Stimulated activated CD4-positive, alpha-beta T cell treated with anti-CD3 and anti-CD28 coated beads, TNF-alpha, amount 100 ng/mL, for 4 hours (primary cell): ENCODE measurements at regions not wholly inside any gene's neighbourhood (a gene's known extent, or its start where the extent isn't known, plus 50 kb on each side); places are given as distances from the start of the nearest gene placed in this dataset.

Experiments
- DNase-seq, 3 experiments: peaks; one replicate each; pipeline ENCODE4 v3.0.0-alpha.2; 2020; ENCODE audit warnings: low read depth in 3 of 3

DNA sequence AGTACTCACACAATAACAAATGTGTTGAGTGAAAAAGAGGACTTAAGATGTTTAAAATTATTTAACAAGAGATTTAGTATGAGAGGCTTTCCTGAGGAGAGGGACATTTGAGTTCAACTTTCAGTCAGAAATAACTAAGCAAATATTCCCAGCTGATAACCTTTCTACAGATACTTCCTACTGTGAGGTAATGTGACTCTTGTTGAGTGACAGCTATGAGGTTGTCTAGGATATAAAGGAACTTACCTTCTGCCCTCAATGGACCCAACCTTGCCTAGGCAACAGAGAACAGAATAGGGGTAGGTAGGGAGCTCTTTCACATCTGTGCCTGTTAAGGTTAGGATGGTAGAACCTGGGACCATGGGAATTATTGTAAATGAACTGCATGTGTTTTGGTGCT, 54.7 kb downstream of the GLUD2 start:
- DNase-seq, result no peak

DNA sequence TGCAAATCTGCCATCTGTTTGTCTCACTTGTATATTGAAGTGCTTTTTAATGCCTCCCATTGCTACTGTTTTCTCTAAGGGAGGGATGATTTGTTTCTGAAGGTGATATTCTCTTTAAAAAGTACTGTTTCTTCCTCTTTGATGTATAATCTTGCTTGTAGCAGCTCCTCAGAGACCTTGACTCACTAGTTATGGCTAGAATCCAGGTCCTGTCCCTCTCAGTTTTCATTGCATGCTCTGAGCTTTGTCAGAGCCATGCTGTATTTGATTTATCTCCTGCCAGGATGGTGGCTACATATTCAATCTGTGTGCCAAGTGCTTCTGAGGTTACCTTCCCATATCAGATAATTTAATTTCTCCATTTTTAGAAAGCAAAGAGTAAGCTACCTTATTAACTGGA, 56.0 kb downstream of the GLUD2 start:
- DNase-seq, result no peak

DNA sequence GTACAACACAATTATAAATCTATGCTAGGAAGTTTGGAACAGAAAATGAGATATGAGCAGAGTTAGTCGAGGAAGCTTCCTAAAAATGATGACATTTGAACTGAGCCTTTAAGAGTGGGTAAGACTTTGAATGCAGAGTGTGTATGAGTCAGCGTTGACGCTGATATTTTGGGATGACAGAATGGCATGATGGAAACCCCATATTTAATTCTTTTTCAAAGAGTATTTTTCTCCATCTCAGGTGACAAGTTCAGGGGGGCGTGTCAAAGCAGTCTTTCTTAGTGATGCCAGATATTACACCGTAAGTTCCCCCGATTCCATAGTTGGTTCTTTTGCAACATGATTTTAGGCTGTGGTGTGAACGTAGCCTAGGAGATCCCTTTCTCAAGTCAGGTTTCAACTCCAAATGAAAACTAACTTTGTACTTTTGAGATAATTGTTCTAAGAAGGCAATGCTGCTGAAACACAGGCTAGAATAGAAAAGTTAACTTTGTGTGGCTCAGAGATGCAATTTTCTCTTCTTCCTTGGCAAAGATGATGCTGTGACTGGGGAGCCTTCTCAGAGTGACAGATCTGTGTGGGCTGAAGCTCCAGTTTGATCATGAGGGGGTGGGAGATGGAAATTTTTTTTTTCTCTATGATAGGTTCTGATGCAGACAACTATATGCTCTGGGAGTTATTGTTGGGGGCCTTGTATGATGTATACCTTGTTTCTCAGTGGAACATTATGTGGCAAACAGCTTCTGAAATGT, 59.2 kb downstream of the GLUD2 start:
- DNase-seq, result no peak

DNA sequence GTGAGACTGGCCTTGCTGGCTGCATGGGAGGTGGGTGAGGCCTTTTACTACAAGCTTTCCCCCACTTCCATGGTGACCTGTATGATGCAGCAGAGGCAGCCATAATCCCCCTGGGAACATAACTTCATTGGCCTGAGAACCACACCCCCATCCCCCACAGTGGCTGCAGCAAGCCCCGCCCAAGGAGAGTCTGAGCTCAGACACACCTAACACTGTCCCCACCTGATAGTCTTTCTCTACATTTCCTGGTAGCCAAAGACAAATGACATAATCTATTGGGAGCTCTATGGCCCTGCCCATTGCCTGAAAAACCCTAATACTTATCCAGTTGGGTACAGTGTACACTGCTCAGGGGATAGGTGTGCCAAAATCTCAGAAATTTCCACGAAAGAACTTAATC, 62.6 kb downstream of the GLUD2 start:
- no peak for DNase-seq

DNA sequence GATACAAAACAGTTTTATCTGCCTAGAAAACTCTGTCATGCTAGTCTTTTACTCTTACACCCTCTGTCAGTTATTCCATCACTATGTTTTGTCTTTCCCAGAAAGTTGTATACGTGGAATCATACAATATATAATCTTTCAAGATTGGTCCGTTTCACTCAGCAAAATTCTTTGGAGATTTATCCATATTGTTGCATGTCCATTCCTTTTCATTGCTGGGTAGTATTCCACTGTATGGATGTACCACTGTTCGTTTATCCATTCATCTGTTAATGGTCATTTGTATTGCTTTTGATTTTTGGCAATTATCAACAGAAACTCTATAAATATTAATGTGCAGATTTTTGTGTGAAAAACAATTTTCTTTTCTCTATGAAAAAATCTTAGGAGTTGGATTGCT, 63.1 kb downstream of the GLUD2 start:
- no peak for DNase-seq

DNA sequence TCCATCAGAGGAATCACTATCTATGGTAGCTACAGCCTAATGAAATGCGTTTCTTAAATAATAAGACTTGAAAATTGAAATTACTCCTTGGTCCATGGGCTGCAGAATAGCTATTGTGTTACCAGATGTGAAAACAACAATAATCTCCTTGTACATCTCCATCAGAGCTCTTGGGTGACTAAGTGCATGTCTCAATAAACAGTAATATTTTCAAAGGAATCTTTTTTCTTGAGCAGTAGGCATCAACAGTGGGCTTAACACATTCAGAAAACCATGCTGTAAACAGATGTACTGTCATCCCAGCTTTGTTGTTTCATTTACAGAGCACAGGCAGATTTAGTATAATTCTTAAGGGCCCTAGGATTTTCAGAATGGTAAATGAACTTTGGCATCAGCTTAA, 67.3 kb downstream of the GLUD2 start:
- no peak for DNase-seq

DNA sequence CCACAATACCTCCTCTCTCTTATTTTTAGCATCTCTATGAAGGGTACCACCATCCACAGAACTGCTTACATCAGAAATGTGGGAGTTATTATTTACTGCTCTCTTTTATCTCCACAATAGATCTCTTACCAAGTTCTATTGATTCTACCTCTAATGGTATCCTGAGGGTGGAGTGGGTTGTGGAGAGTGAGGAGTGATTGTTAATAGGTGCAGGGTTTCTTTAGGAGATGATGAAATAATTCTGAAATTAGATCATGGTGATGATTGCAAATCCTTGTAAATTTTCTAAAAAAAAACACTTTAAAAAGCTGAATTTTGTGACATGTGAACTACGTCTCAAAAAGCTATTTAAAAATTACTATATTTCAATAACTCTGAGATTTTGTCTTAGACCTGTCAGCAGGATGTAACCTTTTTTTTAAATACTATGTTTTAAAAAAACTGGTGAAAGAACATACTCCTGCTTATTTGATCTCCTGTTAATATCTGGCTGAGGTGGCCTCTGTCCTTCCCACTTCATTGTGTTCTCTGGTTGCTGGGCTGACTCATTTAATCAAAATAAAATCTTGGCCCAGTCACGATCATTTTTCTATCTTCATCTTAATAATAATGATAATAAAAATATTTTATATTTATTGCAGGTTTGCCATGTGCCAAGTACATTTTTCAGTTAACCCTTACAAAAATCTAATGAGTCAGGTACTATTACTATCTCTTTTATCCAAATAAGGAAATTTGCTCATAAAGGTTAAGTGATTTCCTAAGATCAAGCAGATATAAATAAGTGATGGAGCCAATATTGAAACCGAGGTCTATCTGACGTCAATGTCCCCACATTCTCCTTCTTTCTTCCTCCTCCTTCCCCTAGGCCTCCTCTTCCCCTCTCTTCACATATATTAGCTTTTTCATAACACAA, 73.5 kb downstream of the GLUD2 start:
- no peak for DNase-seq

DNA sequence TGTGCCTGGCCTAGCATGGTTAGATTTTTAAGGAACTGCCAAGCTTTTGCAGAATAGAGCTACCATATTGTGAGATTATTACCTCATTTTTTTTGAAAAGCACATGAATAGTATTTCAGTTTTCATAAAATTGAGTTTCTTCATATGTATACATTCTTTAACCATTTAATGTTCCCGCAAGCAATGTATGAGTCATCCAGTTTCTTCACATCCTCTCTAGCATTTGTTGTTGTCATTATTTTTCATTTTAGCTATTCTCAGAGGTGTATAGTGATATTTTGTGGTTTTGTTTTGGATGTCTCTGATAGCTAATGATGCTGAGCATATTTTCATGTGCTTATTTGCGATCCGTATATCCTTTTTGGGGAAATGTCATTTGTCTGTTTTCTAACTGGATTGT, 74.9 kb downstream of the GLUD2 start:
- DNase-seq, result no peak

DNA sequence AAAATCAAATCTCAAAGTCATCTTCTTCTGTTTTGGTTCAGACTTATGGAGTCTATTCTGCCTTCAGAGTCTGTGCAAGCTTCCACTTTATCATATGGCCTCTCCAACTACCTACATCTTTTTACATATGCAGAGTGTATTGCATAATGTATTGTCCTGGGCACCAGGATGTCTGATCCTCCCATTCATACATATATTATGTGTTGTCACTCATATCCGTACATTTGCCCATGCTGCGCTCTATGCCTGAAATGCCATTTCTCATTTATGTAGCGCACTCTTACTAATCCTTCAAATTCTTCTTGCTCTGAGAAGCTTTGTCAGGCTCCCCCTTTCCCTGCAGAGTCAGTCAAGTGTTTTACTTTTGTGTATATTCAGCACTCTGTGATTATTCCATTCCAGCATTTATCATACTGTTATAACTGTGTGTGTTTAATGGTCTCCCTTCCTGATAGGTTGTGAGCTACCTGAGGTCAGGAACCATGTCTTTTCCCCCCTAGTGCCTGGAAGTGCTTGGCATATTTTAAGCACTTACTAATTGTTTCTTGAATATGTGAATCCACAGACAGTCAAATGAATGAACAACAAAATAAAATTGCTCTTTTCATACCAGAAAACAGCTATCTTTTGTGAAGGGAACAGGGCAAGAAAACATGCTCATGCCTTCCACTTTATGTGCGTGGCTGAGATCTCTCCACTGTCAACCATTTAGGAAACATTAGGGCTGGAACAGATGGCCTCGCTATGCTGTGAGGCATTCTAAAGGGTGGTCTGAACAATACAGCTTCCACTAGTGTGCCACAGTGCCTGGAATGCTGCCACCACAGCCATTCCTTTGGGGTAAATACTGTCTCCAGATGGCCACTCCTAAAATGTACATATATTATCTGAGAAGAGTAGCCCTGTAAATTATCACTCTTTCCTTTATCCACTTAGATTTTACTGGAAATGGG, 81.8 kb downstream of the GLUD2 start:
- DNase-seq, result no peak

DNA sequence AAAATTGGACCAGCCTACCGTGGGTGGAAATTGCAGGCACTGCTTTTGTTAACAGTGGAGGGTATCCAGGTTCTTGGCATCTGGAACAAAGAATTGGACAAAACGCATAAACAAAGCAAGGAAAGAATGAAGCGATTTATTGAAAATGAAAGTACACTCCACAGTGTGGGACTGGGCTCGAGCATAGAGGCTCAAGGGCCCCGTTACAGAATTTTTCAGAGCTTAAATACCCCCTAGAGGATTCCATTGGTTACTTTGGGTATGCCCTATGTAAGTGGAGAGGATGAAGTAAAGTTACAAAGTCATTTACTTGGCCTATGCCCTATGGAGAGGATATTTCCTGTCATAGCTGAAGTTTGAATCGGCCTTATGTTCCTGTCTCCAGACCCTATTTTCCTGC, 85.3 kb downstream of the GLUD2 start:
- DNase-seq, result no peak

DNA sequence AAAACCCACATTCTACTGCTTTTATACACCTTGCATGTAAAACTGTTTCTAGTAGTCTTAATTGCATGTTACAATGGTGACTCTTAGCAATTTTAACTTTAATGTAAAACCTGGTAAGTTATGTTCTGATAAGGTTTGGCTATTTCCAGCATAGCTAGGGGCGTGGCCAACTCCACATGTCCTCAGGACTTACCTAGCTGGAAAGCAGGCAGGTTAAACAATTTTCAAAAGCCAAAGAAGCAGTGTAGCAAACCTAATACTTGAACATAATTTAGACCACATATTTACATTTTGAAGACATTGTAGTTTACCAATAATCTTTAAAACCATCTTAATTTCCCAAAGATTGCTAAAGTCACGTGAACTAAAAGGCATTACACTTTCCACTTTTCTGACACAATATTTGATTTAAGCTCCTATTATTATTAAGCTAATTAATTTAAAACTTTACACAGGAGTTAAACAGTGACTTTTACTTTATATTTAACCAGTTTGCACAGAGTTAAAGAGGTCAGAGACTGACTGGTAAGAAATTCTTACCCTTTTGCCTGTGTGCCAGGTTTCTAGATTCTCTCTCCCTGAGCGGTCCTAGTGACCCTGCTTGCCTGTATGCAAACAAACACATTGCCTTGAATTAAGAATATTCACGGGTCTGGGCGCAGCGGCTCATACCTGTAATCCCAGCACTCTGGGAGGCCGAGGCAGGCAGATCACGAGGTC, 88.2 kb downstream of the GLUD2 start:
- no peak for DNase-seq

DNA sequence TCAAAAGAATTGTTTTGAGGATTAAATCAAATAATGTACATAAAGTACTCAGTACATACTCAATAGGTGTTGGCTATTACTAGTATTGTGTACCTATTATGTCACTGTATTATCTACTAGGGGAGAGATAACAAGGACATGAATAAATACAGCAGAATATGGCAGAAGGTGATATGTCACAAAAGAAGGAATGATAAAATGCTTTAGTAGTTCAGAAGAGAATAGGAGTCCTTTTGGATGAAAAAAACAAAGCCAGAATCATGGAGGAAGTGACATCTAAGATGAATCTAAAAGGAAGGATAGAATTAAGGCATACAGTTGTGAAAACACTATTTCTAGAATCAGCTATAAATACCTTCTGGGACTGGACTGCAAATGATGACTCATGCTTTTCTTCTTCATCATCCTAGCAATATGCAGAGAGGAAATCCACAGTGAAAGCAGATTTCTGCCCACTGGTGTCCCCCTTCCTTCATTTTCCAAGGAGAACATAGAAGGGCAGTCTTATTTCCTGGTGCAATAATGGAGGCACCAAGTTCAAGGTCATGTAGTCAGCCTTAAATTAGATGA, 98.7 kb downstream of the GLUD2 start:
- DNase-seq, result no peak

DNA sequence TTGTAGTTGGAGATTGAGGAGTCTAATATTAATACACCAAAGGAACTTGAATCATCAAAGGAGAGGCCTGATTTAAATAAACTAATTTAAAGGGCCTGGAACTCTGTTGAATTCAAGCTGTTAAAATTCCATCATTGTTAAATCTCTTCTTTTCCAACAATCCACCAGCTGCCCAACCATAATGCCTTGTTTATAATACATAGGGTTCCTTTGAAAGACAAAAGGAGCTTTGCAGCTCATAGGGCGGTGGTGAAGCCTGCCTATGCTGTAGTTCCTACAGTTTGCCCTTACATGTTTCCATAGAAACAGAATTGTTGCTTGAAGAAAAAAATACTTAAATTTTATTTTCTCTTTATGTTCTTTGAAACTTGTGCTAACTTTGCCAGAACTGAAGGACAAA, 102.8 kb downstream of the GLUD2 start:
- DNase-seq, result no peak

DNA sequence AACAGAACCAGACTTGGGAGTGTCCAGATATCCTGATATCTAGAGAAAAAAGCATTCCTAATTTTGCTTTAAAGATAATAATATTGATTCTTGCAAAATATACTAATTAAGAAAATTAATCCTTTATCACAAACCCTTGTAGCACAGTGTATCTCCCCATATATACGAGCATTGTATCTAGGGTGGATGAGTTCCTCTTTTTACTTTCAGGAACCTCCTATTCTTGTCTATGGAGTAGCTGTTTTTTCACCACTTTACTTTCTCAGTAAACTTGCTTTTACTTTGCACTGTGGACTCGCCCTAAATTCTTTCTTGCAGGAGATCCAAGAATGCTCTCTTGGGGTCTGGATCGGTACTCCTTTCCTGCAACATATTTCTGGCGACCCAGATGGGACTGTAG, 103.9 kb downstream of the GLUD2 start:
- no peak for DNase-seq

DNA sequence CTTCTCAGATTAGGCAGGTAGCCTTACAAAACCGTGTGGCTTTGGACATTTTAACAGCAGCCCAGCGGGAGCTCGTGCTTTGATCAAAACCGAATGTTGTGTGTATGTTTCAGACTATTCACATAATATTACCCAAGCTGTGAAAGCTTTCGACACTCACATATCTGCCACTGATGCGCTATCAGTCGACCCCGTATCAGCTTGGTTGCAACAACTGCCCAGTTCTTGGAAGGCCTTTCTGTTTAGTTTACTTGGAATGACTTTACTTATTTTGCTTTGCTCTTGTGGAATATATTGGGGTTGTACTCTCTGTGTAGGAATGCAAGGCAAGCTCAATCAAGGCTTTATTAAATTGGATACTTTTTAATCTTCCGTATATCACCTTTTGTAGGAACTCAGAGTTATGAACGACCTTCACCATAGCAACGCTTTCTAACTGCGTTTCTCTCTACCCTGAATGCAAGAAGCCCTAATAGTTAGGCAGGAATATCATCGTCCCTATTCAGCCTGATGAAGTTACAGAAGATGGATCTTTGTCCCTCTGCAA, 107.5 kb downstream of the GLUD2 start:
- no peak for DNase-seq

DNA sequence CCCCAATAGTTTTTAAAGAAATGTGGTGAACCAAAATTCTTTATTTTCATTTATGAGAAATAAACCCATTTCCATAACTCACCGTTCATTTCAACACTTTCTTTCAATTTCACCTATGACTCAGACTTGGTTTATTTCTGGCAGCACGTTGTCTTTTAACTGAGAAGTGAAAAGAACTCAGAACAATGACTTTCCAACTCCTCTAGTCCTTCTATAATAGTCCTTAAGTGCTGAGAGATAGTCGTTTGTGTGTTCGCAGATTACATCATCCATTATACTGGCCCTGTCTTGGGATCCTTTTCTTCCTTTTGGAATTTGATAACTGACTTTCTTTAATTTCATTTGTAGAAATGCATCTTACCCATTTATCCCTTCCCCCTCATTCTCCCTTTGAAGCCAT, 113.6 kb downstream of the GLUD2 start:
- no peak for DNase-seq

DNA sequence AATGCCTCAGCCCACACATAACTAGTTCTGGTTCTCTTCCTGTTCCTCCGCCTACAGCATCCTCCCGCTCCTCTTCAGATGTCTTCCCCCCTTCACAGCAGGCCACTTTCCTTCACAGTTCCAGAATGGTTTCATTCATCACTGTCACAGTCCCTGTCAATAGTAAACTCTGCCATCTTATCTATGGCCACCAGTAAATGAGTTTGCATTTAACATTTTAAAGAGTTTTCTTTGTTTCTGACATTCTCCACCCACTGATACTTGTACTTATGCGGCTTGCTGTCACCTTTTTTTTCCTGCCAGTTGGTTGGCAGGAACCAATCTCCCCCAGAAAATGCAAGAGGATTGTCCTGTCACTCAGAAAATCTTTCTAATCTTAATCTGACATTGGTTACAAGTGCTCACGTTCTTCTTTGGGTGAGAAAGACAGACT, 114.1 kb downstream of the GLUD2 start:
- DNase-seq, result peak in 2 of 3 experiments; percentile 1

DNA sequence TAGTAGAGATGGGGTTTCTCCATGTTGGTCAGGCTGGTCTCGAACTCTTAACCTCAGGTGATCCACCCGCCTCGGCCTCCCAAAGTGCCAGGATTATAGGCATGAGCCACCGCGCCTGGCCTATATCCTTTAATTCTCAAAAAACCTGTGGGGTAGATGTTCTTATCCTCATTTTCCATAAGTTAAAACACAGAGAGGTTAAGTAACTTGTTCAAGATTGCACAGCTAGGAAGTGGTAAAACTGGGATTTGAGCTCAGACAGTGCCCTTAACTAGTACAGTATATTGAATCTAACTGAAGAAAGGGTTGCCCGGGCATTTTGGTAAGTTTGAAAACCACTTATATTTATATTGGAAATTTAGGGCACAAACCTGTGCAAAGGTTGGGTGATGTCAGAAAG, 116.0 kb downstream of the GLUD2 start:
- no peak for DNase-seq

DNA sequence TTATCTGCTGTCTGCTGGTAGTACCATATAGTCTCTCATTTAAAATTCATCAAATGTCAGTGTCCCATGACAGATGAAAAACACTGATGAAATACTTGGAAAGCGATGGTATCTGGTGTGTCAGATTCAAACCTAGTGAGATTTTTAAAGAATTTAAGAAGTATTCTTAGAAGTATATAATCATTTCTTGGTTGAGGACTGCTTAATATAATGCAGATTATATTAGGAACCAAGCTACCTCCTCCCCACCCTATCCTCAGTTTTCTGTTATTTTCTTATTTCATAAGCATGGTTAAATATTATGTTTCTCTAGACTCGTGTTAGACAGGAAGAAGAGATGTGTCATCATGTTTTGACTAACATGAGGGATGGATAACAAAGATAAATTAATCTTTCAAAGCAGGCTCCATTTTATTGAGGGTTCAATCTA, 118.5 kb downstream of the GLUD2 start:
- no peak for DNase-seq
